Retinal pigment epithelial cell (primary cell): ENCODE measurements at regions not wholly inside any gene's neighbourhood (a gene's known extent, or its start where the extent isn't known, plus 50 kb on each side); places are given as distances from the start of the nearest gene placed in this dataset.
A peak's percentile ranks its signal among the peaks of the same experiment; 100 is the strongest.
"Not testable (repeated sequence)": the region's sequence is repeated elsewhere in the genome, so short reads cannot be mapped to it uniquely, and the experiment has no call there.

Source experiments
- DNase-seq: peaks from one replicate; pipeline ENCODE4 v3.0.0-alpha.2; 2010; ENCODE audit warnings: low read depth
- H3K4me3 ChIP-seq: 2 replicates; pipeline ENCODE4 v1.5.1; 2011; ENCODE audit warnings: mild to moderate bottlenecking, low read length, control low read depth, moderate library complexity
- TF ChIP-seq, protein P1 (sequence below): conservative IDR thresholded peaks from 2 replicates; pipeline ENCODE4 v1.5.1; 2011; ENCODE audit warnings: low read depth, low read length, control low read depth, inconsistent platforms

DNA sequence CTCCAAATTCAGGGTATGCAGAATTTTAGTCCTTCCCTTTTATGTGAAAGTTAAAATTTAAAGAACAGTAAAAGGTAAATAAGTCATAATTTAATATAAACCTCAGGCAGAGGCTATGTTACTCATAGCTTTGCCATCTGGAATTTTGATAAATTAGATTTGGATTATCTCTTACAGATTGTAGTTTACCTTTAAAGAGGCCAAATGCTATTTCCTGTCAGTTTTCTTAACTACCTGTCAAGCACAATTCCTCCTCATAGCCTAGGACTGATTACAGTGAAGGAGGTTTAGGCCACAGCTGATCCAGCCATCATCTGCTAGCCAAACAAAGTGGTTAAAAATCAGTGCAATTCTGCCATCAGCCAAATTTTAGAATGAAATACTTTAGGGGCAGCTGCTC is 128.1 kb downstream of the MFAP3L start:
- TF ChIP-seq, protein P1, sequence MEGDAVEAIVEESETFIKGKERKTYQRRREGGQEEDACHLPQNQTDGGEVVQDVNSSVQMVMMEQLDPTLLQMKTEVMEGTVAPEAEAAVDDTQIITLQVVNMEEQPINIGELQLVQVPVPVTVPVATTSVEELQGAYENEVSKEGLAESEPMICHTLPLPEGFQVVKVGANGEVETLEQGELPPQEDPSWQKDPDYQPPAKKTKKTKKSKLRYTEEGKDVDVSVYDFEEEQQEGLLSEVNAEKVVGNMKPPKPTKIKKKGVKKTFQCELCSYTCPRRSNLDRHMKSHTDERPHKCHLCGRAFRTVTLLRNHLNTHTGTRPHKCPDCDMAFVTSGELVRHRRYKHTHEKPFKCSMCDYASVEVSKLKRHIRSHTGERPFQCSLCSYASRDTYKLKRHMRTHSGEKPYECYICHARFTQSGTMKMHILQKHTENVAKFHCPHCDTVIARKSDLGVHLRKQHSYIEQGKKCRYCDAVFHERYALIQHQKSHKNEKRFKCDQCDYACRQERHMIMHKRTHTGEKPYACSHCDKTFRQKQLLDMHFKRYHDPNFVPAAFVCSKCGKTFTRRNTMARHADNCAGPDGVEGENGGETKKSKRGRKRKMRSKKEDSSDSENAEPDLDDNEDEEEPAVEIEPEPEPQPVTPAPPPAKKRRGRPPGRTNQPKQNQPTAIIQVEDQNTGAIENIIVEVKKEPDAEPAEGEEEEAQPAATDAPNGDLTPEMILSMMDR = no peak
- H3K4me3 ChIP-seq = no peak overlapping the region
- no peak for DNase-seq

DNA sequence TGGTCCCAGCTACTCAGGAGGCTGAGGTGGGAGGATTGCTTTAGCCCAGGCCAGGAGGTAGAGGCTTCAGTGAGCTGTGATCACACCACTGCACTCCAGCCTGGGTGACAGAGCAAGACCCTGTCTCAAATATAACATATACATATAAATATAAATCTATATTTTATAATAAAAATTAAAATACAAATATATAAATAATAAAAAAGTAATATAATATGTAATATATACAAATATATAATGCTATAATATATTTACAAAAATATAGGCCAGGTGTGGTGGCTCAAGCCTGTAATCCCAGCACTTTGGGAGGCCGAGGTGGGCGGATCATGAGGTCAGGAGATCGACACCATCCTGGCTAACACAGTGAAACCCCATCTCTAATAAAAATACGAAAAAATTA is 131.4 kb downstream of the MFAP3L start:
- not testable (repeated sequence) for DNase-seq, H3K4me3 ChIP-seq

DNA sequence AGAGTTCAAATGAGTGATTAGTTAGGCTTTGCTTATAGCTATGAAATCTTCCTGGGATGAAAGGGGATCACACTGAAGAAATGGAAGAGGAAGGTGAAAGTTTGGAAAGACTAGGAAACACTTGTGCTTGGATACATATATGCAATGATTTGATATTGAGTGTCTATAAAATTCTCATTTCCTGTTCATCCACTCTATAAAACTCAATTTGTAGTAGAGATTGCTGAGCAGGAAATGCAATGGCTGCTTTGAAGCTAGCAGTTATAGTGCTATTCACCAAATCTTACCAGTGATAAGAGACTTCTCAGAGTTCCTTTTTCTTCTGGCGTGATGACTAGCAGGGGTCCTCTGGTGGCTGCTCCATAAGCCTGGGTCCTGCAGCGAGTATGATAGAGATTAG is 128.1 kb upstream of the HPF1 start:
- TF ChIP-seq, protein P1 = no peak
- no peak overlapping the region for H3K4me3 ChIP-seq
- DNase-seq = no peak

DNA sequence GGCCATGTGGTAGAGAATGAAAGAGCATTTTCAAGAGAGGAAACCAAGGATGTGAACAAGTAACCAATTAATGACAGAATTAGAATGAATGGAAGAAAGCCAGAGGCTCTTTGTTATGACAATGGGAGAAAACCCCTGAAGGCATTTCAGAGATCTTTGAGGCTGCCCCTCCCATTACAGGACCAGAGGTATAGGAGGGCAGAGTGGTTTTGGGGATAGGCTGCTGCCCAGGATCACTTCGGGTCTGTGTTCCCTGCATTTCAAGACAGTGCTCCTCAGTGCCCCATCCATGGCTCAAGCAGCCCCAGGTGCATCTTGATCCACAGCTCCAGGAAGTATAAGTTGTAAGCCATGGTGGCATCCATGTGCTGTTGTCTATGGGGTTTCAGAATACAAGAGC is 124.0 kb upstream of the HPF1 start:
- TF ChIP-seq, protein P1 = no peak
- H3K4me3 ChIP-seq = no peak overlapping the region
- DNase-seq = no peak

DNA sequence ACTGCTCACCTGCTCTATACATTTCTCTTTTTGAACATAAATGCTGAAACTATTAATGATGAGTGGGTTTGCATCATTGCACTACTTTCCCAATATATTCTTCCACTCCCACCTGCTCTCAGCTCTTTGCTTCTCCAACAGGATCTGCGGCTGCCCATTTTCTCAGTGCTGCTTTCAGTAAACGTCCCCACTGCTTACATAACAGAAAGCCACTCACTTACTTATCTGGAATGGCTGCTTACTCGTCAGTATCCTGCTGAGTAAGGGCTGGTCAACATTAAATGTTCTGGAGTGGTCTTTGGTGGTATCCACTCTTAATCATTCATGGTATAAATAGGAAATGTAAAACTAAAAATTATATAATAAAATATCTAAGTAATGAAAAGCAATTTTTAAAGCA is 112.8 kb upstream of the HPF1 start:
- no peak for DNase-seq
- TF ChIP-seq, protein P1 = no peak
- no peak overlapping the region for H3K4me3 ChIP-seq

DNA sequence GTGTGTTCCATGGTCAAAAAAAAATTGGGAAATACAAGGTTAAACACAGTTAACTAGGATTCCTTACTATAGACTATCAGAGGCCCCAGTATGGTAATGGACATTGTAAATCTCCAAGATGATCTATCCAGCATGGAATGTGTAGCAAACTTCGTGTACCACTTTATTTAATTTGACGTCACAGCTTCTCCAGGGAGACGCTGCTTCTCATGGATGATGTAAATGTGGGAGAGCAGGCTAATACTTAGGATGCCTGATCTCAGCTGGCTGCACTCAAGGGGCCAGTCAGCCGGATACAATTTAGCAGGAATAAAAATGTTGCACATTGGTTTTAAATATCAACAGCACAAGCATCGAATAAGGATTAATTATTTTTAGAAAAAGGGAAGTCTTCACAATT is 111.7 kb upstream of the HPF1 start:
- TF ChIP-seq, protein P1 = no peak

DNA sequence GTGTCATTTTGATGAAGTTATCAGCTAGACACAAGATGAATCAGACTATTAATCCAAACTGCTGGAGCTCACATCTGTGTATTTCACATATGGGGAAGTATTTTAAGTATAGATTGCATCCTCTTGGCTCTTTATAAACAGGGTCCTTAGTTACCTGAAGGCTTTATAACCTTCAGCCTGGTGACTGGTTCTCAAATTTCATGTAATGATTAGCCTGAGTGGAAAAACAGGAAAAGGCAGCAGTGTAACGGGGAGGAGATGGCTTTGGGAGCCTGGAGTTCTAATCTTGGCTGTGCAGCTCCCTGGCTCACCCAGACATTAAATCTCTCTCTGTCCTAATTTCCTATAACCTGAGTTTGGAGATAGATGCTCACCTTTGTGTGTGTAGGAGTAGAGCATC is 103.8 kb upstream of the HPF1 start:
- no peak overlapping the region for H3K4me3 ChIP-seq
- DNase-seq = no peak
- TF ChIP-seq, protein P1 = no peak

More for the DNA sequence above, 111.7 kb upstream of the HPF1 start:
- H3K4me3 ChIP-seq = no peak overlapping the region
- peak; percentile 71 for DNase-seq
